Central memory CD8-positive, alpha-beta T cell (primary cell): ENCODE measurements at regions not wholly inside any gene's neighbourhood (a gene's known extent, or its start where the extent isn't known, plus 50 kb on each side); places are given as distances from the start of the nearest gene placed in this dataset.

Source experiments
- ATAC-seq: fragments of 150-1000 bp; cut with Tn5 transposase; replicated peaks from 2 replicates; pipeline ENCODE4 v1.10.0; 2022; ENCODE audit warnings: mild to moderate bottlenecking, moderate FRiP score, moderate number of reproducible peaks; ENCODE audit not compliant: poor library complexity, severe bottlenecking; ENCODE audit errors: extremely low read depth
- DNase-seq, 2 donors: peaks; one replicate each; pipeline ENCODE4 v3.0.0; 2021; ENCODE audit warnings: low spot score in 2 of 2
- H3K27ac Mint-ChIP-seq: one replicate; pipeline ENCODE4 v1.8.0; 2022; ENCODE audit warnings: low read depth, mild to moderate bottlenecking, moderate library complexity, mixed read lengths
- H3K27me3 Mint-ChIP-seq: one replicate; pipeline ENCODE4 v1.8.0; 2022; ENCODE audit warnings: mixed read lengths
- H3K36me3 Mint-ChIP-seq: one replicate; pipeline ENCODE4 v1.8.0; 2022; ENCODE audit warnings: mild to moderate bottlenecking, moderate library complexity, mixed read lengths; ENCODE audit not compliant: insufficient read depth
- H3K4me1 Mint-ChIP-seq: one replicate; pipeline ENCODE4 v1.8.0; 2022; ENCODE audit warnings: mixed read lengths
- H3K4me3 Mint-ChIP-seq: one replicate; pipeline ENCODE4 v1.8.0; 2022; ENCODE audit warnings: mild to moderate bottlenecking, moderate library complexity, mixed read lengths
- H3K9me3 Mint-ChIP-seq: one replicate; pipeline ENCODE4 v1.8.0; 2022; ENCODE audit warnings: mixed read lengths

- no peak overlapping the region for H3K27ac Mint-ChIP-seq
- ATAC-seq (no peak), DNase-seq (no peak)
- H3K4me1 Mint-ChIP-seq, result no peaks in the 10 kb centered on the region
- no peaks in the 10 kb centered on the region for H3K9me3 Mint-ChIP-seq
- no peak overlapping the region for H3K4me3 Mint-ChIP-seq
- H3K36me3 Mint-ChIP-seq, result peaks cover 3% of the 10 kb centered on the region
- no peaks in the 10 kb centered on the region for H3K27me3 Mint-ChIP-seq
Observed at GRCh38 chr14:34340025-34340625, 121.9 kb downstream of the SPTSSA start.

GRCh38 chr14:34338056-34338455 is 124.0 kb downstream of the SPTSSA start:
- DNase-seq (no peak), ATAC-seq (no peak)
- Mint-ChIP-seq H3K4me1 (no peaks in the 10 kb centered on the region), H3K9me3 (no peaks in the 10 kb centered on the region), H3K36me3 (peaks cover 2% of the 10 kb centered on the region), H3K27me3 (no peaks in the 10 kb centered on the region), H3K27ac (no peak overlapping the region), H3K4me3 (no peak overlapping the region)

- ATAC-seq (no peak), DNase-seq (no peak)
- no peaks in the 10 kb centered on the region for H3K36me3 Mint-ChIP-seq
- H3K4me1 Mint-ChIP-seq, result peaks cover 9% of the 10 kb centered on the region
- H3K27me3 Mint-ChIP-seq, result no peaks in the 10 kb centered on the region
- H3K4me3 Mint-ChIP-seq, result no peak overlapping the region
- no peak overlapping the region for H3K27ac Mint-ChIP-seq
- H3K9me3 Mint-ChIP-seq, result no peaks in the 10 kb centered on the region
Observed at GRCh38 chr14:34336501-34336900, 125.5 kb downstream of the SPTSSA start.

GRCh38 chr14:34335968-34336367 is 126.1 kb downstream of the SPTSSA start:
- H3K4me1 Mint-ChIP-seq, result peaks cover 9% of the 10 kb centered on the region
- H3K27me3 Mint-ChIP-seq, result no peaks in the 10 kb centered on the region
- no peak for ATAC-seq
- no peak for DNase-seq
- H3K9me3 Mint-ChIP-seq, result no peaks in the 10 kb centered on the region
- H3K27ac Mint-ChIP-seq, result no peak overlapping the region
- no peaks in the 10 kb centered on the region for H3K36me3 Mint-ChIP-seq
- no peak overlapping the region for H3K4me3 Mint-ChIP-seq

GRCh38 chr14:34334329-34334728 is 127.7 kb downstream of the SPTSSA start:
- no peak overlapping the region for H3K27ac Mint-ChIP-seq
- no peaks in the 10 kb centered on the region for H3K27me3 Mint-ChIP-seq
- H3K4me3 Mint-ChIP-seq, result no peak overlapping the region
- no peaks in the 10 kb centered on the region for H3K9me3 Mint-ChIP-seq
- ATAC-seq (no peak), DNase-seq (no peak)
- H3K4me1 Mint-ChIP-seq, result peaks cover 9% of the 10 kb centered on the region
- no peaks in the 10 kb centered on the region for H3K36me3 Mint-ChIP-seq

GRCh38 chr14:34331728-34332623 is 130.1 kb downstream of the SPTSSA start:
- peaks cover 9% of the 10 kb centered on the region for H3K4me1 Mint-ChIP-seq
- ATAC-seq, result peak; percentile 46
- H3K27ac Mint-ChIP-seq, result no peak overlapping the region
- no peaks in the 10 kb centered on the region for H3K9me3 Mint-ChIP-seq
- peak; percentile 21 to 23 for DNase-seq
- H3K36me3 Mint-ChIP-seq, result no peaks in the 10 kb centered on the region
- H3K27me3 Mint-ChIP-seq, result no peaks in the 10 kb centered on the region
- H3K4me3 Mint-ChIP-seq, result no peak overlapping the region

- H3K4me3 Mint-ChIP-seq, result no peak overlapping the region
- no peaks in the 10 kb centered on the region for H3K27me3 Mint-ChIP-seq
- H3K27ac Mint-ChIP-seq, result no peak overlapping the region
- H3K36me3 Mint-ChIP-seq, result no peaks in the 10 kb centered on the region
- no peaks in the 10 kb centered on the region for H3K9me3 Mint-ChIP-seq
- no peak for DNase-seq
- peaks cover 9% of the 10 kb centered on the region for H3K4me1 Mint-ChIP-seq
- ATAC-seq, result no peak
Observed at GRCh38 chr14:34330846-34331245, 131.2 kb downstream of the SPTSSA start.

- no peaks in the 10 kb centered on the region for H3K9me3 Mint-ChIP-seq
- H3K27me3 Mint-ChIP-seq, result no peaks in the 10 kb centered on the region
- no peak for ATAC-seq
- H3K4me3 Mint-ChIP-seq, result no peak overlapping the region
- H3K36me3 Mint-ChIP-seq, result no peaks in the 10 kb centered on the region
- H3K4me1 Mint-ChIP-seq, result peaks cover 9% of the 10 kb centered on the region
- DNase-seq, result no peak
- no peak overlapping the region for H3K27ac Mint-ChIP-seq
Observed at GRCh38 chr14:34329301-34329700, 132.7 kb downstream of the SPTSSA start.

GRCh38 chr14:34328178-34328577 is 133.9 kb downstream of the SPTSSA start:
- Mint-ChIP-seq H3K4me1 (peaks cover 11% of the 10 kb centered on the region), H3K4me3 (no peak overlapping the region), H3K27ac (no peak overlapping the region), H3K27me3 (no peaks in the 10 kb centered on the region), H3K36me3 (no peaks in the 10 kb centered on the region), H3K9me3 (no peaks in the 10 kb centered on the region)
- no peak for DNase-seq
- no peak for ATAC-seq

GRCh38 chr14:34325493-34325892 is 136.5 kb downstream of the SPTSSA start:
- peaks cover 7% of the 10 kb centered on the region for H3K4me1 Mint-ChIP-seq
- H3K27ac Mint-ChIP-seq, result no peak overlapping the region
- no peak overlapping the region for H3K4me3 Mint-ChIP-seq
- H3K36me3 Mint-ChIP-seq, result no peaks in the 10 kb centered on the region
- no peaks in the 10 kb centered on the region for H3K27me3 Mint-ChIP-seq
- H3K9me3 Mint-ChIP-seq, result no peaks in the 10 kb centered on the region
- DNase-seq (no peak), ATAC-seq (no peak)

- no peak overlapping the region for H3K27ac Mint-ChIP-seq
- H3K4me3 Mint-ChIP-seq, result no peak overlapping the region
- H3K36me3 Mint-ChIP-seq, result no peaks in the 10 kb centered on the region
- ATAC-seq (no peak), DNase-seq (no peak)
- H3K4me1 Mint-ChIP-seq, result peaks cover 7% of the 10 kb centered on the region
- H3K27me3 Mint-ChIP-seq, result no peaks in the 10 kb centered on the region
- H3K9me3 Mint-ChIP-seq, result no peaks in the 10 kb centered on the region
Observed at GRCh38 chr14:34324363-34324795, 137.7 kb downstream of the SPTSSA start.

GRCh38 chr14:34322940-34323418 is 139.1 kb downstream of the SPTSSA start:
- Mint-ChIP-seq H3K36me3 (no peaks in the 10 kb centered on the region), H3K9me3 (no peaks in the 10 kb centered on the region), H3K4me3 (no peak overlapping the region), H3K27me3 (no peaks in the 10 kb centered on the region), H3K27ac (no peak overlapping the region), H3K4me1 (peaks cover 7% of the 10 kb centered on the region)
- ATAC-seq (peak; percentile 65), DNase-seq (peak; percentile 30 to 54)

GRCh38 chr14:34319140-34319539 is 142.9 kb downstream of the SPTSSA start:
- H3K27ac Mint-ChIP-seq, result no peak overlapping the region
- no peaks in the 10 kb centered on the region for H3K9me3 Mint-ChIP-seq
- H3K27me3 Mint-ChIP-seq, result peaks cover 23% of the 10 kb centered on the region
- H3K36me3 Mint-ChIP-seq, result no peaks in the 10 kb centered on the region
- H3K4me1 Mint-ChIP-seq, result peaks cover 7% of the 10 kb centered on the region
- ATAC-seq, result no peak
- H3K4me3 Mint-ChIP-seq, result no peak overlapping the region
- DNase-seq, result no peak
